Psoas muscle (tissue), 7 donors: ENCODE measurements at regions not wholly inside any gene's neighbourhood (a gene's known extent, or its start where the extent isn't known, plus 50 kb on each side); places are given as distances from the start of the nearest gene placed in this dataset.

ENCODE experiments used
- ATAC-seq, 4 donors: fragments of 200-7000 bp; cut with Tn5 transposase; one replicate each; pipeline ENCODE4 v1.9.1; 2020; ENCODE audit warnings: moderate library complexity in 3 of 4, mild to moderate bottlenecking in 2 of 4
- DNase-seq, 2 donors: peaks; one replicate each; pipeline ENCODE4 v3.0.0-alpha.2; 2020
- H3K27ac ChIP-seq: fragments of 200-600 bp; one replicate; pipeline ENCODE4 v1.8.0; 2022
- H3K27me3 ChIP-seq, 3 donors: fragments of 200-600 bp in 1 of 3; one replicate each; pipeline versions ENCODE4 v1.6.1 to v1.8.0; 2013 to 2022; ENCODE audit warnings: low read length in 2 of 3, mild to moderate bottlenecking in 2 of 3, moderate library complexity in 1 of 3; ENCODE audit not compliant: insufficient read depth in 3 of 3
- H3K36me3 ChIP-seq, 2 donors: fragments of 200-600 bp in 1 of 2; one replicate each; pipeline versions ENCODE4 v1.6.1 to v1.8.0; 2013 to 2022; ENCODE audit warnings: low read depth in 1 of 2, mild to moderate bottlenecking in 1 of 2, moderate library complexity in 1 of 2; ENCODE audit not compliant: insufficient read depth in 1 of 2
- H3K4me1 ChIP-seq: fragments of 200-600 bp; one replicate; pipeline ENCODE4 v1.8.0; 2022
- H3K4me3 ChIP-seq: fragments of 200-600 bp; one replicate; pipeline ENCODE4 v1.8.0; 2022; ENCODE audit warnings: mild to moderate bottlenecking
- H3K9me3 ChIP-seq: fragments of 200-600 bp; one replicate; pipeline ENCODE4 v1.8.0; 2022
- CTCF ChIP-seq: fragments of 200-600 bp; IDR thresholded peaks from one replicate; pipeline ENCODE4 v1.8.0; 2022; ENCODE audit warnings: antibody characterized with exemption
- WGBS, 3 donors: extraction: QIAGEN DNeasy Blood & Tissue Kit; methylation state at CpG; one replicate each; pipeline versions ENCODE4 v1.1.6 to v1.1.7; 2013; 5-methylcytosine and 5-hydroxymethylcytosine counted together
- intact Hi-C, 2 donors: fragments of 100-400 bp; cut with DNase I; formaldehyde crosslinking; loops; one replicate each; pipeline versions ENCODE4 v1.11.0 to v1.14.2; 2022
- donor health status: healthy with polysubstance abuse.
- donor health status: DM: no; HTN: no; CAD: no; lungs with moderate emphysema.
- donor health status: Bipolar disorder and iron deficiency.
- donor health status: healthy.
- donor health status: DM: yes; HTN: yes; CAD: no.
- donor health status: DM: no; HTN: no; CAD: no.
- donor health status: DM: yes; HTN: yes; CAD: no.

GRCh38 chr10:36440539-36440938 lies 684.9 kb upstream of the ANKRD30A start:
- Histone ChIP-seq H3K36me3 (no peaks in the 10 kb centered on the region), H3K9me3 (no peaks in the 10 kb centered on the region), H3K4me1 (no peaks in the 10 kb centered on the region), H3K27me3 (no peaks in the 10 kb centered on the region), H3K4me3 (no peak overlapping the region), H3K27ac (no peak overlapping the region)
- no peak for DNase-seq
- intact Hi-C loops = no loop called here
- 92 to 95% (median 94%) methylated on average over 1 of the region's 1 CpG for WGBS, 3 donors
- TF ChIP-seq CTCF = no peak
- no peak for ATAC-seq

- H3K27me3 ChIP-seq = no peaks in the 10 kb centered on the region
- no peak overlapping the region for H3K27ac ChIP-seq
- no peaks in the 10 kb centered on the region for H3K36me3 ChIP-seq
- WGBS, 3 donors = 60 to 91% (median 80%) methylated on average over 3 of the region's 3 CpGs
- no peak for TF ChIP-seq CTCF
- DNase-seq (no peak), ATAC-seq (no peak)
- no peaks in the 10 kb centered on the region for H3K9me3 ChIP-seq
- intact Hi-C loops = no loop called here
- H3K4me3 ChIP-seq = no peak overlapping the region
- H3K4me1 ChIP-seq = no peaks in the 10 kb centered on the region
These were observed 688.0 kb upstream of the ANKRD30A start for GRCh38 chr10:36437367-36437766.

- ATAC-seq = no peak
- 95 to 98% (median 97%) methylated on average over 2 of the region's 2 CpGs for WGBS, 3 donors
- Histone ChIP-seq H3K4me1 (no peaks in the 10 kb centered on the region), H3K36me3 (no peaks in the 10 kb centered on the region), H3K27me3 (no peaks in the 10 kb centered on the region), H3K27ac (no peak overlapping the region), H3K9me3 (no peaks in the 10 kb centered on the region), H3K4me3 (no peak overlapping the region)
- intact Hi-C loops = no loop called here
- no peak for DNase-seq
- TF ChIP-seq CTCF = no peak
These were observed 696.9 kb upstream of the ANKRD30A start for GRCh38 chr10:36428507-36428906.

GRCh38 chr10:36425131-36425797 lies 700.1 kb upstream of the ANKRD30A start:
- no peaks in the 10 kb centered on the region for H3K27me3 ChIP-seq
- H3K27ac ChIP-seq = no peak overlapping the region
- no peaks in the 10 kb centered on the region for H3K4me1 ChIP-seq
- H3K36me3 ChIP-seq = no peaks in the 10 kb centered on the region
- intact Hi-C loops = no loop called here
- no peak for TF ChIP-seq CTCF
- H3K4me3 ChIP-seq = no peak overlapping the region
- ATAC-seq (no peak), DNase-seq (no peak)
- H3K9me3 ChIP-seq = no peaks in the 10 kb centered on the region

GRCh38 chr10:36424502-36424901 lies 700.9 kb upstream of the ANKRD30A start:
- Histone ChIP-seq H3K4me3 (no peak overlapping the region), H3K9me3 (no peaks in the 10 kb centered on the region), H3K4me1 (no peaks in the 10 kb centered on the region), H3K27ac (no peak overlapping the region), H3K36me3 (no peaks in the 10 kb centered on the region), H3K27me3 (no peaks in the 10 kb centered on the region)
- no peak for TF ChIP-seq CTCF
- intact Hi-C loops = no loop called here
- 53 to 74% (median 58%) methylated on average over 2 of the region's 2 CpGs for WGBS, 3 donors
- DNase-seq (no peak), ATAC-seq (no peak)
